ENCODE measurements at regions not wholly inside any gene's neighbourhood (a gene's known extent, or its start where the extent isn't known, plus 50 kb on each side); places are given as distances from the start of the nearest gene placed in this dataset.

DNA sequence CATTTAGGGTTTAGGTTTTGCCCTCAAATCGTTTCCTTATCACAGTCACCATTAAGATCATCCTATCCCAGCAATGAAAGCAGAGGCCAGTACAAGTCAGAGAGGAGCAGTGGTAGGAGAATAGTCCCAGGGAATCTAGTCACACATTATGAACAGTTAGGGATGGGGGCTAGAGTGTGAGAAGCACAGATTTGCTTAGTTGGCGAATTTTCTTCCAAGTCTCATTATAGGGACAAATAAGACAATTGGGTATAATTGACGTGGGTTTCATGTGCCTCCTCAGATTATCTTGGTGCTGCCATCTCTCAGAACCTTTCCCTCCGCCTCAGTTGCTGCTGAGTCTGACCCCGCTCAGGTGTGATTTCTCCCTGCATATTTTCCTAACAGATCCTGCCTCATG is 407.1 kb downstream of the SQOR start:
- H3K4me1 ChIP-seq (ENCODE audit: control insufficient read depth, insufficient read depth, low read depth, low read length) = no peaks in the 10 kb centered on the region
- WGBS = 76% methylated on average over 5 of the region's 5 CpGs
- no peak overlapping the region for H2BK15ac ChIP-seq (ENCODE audit: low read depth, poor library complexity, severe bottlenecking)

DNA sequence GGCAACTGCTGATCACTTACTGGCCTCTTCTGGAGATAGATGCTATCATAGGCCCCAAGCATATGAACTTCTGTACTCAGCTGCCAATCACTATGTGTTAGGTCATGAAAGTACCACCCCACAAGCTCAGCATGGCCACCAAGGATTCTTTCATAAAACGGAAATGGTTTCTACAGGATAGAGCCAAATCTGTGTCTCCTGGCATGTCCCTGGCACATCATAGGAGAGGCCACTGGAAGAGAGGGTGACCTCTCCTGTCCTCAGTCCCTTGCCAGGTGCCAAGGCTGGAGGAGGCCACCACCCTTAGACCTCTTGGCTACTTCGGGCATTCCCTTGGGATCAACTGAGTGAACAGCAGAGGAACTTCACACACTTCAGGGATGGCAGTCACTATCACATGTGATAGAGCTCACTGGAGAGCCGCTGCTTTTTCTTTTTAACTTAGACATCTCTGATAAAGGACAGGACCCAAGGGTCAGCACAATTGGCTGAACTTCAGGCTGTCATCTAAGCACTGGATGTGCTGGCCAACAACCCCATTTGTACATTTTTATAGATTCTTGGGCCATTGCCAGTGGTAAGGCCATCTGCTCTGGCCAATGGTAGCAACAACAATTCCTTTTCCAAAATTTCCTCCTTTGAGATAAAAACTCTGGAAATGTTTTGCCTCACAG is 425.2 kb downstream of the SQOR start:
- Histone ChIP-seq H3K4me2 (ENCODE audit: low read length, poor library complexity, severe bottlenecking) (no peak overlapping the region), H4K8ac (ENCODE audit: low read length) (no peak overlapping the region), H3K4ac (ENCODE audit: low read depth in 1 of 2, low read length in 2 of 2) (no peak overlapping the region), H3K79me1 (replicated peaks; ENCODE audit: low read length, poor library complexity, severe bottlenecking) (no peaks in the 10 kb centered on the region), H2BK120ac (ENCODE audit: low read depth, low read length) (no peak overlapping the region), H3K14ac (ENCODE audit: low read length in 2 of 2) (no peak overlapping the region), H3K36me3 (ENCODE audit: control insufficient read depth in 1 of 2, insufficient read depth in 2 of 2, low read depth in 1 of 2, low read length in 2 of 2) (no peaks in the 10 kb centered on the region), H3K23ac (ENCODE audit: low read length in 2 of 2) (no peak overlapping the region), H2AK5ac (ENCODE audit: low read length, severe bottlenecking) (no peak overlapping the region), H2AFZ (ENCODE audit: low read depth, low read length) (no peak overlapping the region), H4K91ac (ENCODE audit: low read length) (no peak overlapping the region), H3K9ac (ENCODE audit: low read length) (no peak overlapping the region), H3K18ac (ENCODE audit: low read depth in 1 of 2, low read length in 2 of 2) (no peak overlapping the region), H3K4me1 (ENCODE audit: control insufficient read depth, insufficient read depth, low read depth, low read length) (no peaks in the 10 kb centered on the region), H2BK5ac (ENCODE audit: low read depth, low read length, poor library complexity, severe bottlenecking) (no peak overlapping the region), H3K4me3 (ENCODE audit: insufficient read depth in 1 of 2, low read depth in 1 of 2, low read length in 2 of 2) (no peak overlapping the region), H3K27me3 (ENCODE audit: control insufficient read depth in 1 of 2, insufficient read depth in 1 of 2, low read length in 2 of 2) (no peaks in the 10 kb centered on the region), H3K9me3 (ENCODE audit: control insufficient read depth, low read length) (peaks cover 7% of the 10 kb centered on the region), H2BK15ac (ENCODE audit: low read depth, poor library complexity, severe bottlenecking) (no peak overlapping the region), H3K27ac (ENCODE audit: low read length, poor library complexity, severe bottlenecking) (no peak overlapping the region), H2BK12ac (ENCODE audit: low read length in 2 of 2) (no peak overlapping the region)
- WGBS = 71% methylated on average over 3 of the region's 3 CpGs
- DNase-seq = no peak

More for the DNA sequence above, 407.1 kb downstream of the SQOR start:
- Histone ChIP-seq H2AK5ac (ENCODE audit: low read length, severe bottlenecking) (no peak overlapping the region), H2AFZ (ENCODE audit: low read depth, low read length) (no peak overlapping the region), H3K9me3 (ENCODE audit: control insufficient read depth, low read length) (peaks cover 11% of the 10 kb centered on the region), H3K4me3 (ENCODE audit: insufficient read depth in 1 of 2, low read depth in 1 of 2, low read length in 2 of 2) (no peak overlapping the region), H3K18ac (ENCODE audit: low read depth in 1 of 2, low read length in 2 of 2) (no peak overlapping the region), H3K4ac (ENCODE audit: low read depth in 1 of 2, low read length in 2 of 2) (no peak overlapping the region), H3K9ac (ENCODE audit: low read length) (no peak overlapping the region), H2BK12ac (ENCODE audit: low read length in 2 of 2) (no peak overlapping the region), H4K91ac (ENCODE audit: low read length) (no peak overlapping the region), H3K36me3 (ENCODE audit: control insufficient read depth in 1 of 2, insufficient read depth in 2 of 2, low read depth in 1 of 2, low read length in 2 of 2) (no peaks in the 10 kb centered on the region), H2BK120ac (ENCODE audit: low read depth, low read length) (no peak overlapping the region), H3K14ac (ENCODE audit: low read length in 2 of 2) (no peak overlapping the region), H3K27me3 (ENCODE audit: control insufficient read depth in 1 of 2, insufficient read depth in 1 of 2, low read length in 2 of 2) (no peaks in the 10 kb centered on the region), H3K79me1 (replicated peaks; ENCODE audit: low read length, poor library complexity, severe bottlenecking) (no peaks in the 10 kb centered on the region), H3K23ac (ENCODE audit: low read length in 2 of 2) (no peak overlapping the region), H3K4me2 (ENCODE audit: low read length, poor library complexity, severe bottlenecking) (no peak overlapping the region), H2BK5ac (ENCODE audit: low read depth, low read length, poor library complexity, severe bottlenecking) (no peak overlapping the region), H4K8ac (ENCODE audit: low read length) (no peak overlapping the region), H3K27ac (ENCODE audit: low read length, poor library complexity, severe bottlenecking) (no peak overlapping the region)
- no peak for DNase-seq

DNA sequence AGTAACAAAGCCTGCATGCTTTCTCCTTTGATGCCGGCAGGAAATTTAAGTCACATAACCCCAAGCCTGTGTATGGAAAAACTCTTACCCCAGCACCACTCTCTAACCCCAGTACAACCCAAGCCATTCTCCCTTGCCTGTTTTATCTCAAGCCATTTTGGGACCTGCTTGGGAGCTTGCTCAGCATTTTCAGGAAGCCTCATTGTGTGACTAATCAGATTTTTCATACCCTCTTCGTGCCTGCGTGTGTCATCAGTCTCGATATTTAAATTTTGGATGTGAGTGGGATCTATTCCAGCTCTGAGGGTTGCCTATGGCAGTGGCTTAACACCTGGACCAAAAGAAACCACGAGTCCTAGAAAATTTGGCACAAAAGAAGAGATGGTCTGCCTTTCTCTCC is 426.2 kb downstream of the SQOR start:
- Histone ChIP-seq H2AFZ (ENCODE audit: low read depth, low read length) (no peak overlapping the region), H2AK5ac (ENCODE audit: low read length, severe bottlenecking) (no peak overlapping the region), H3K9ac (ENCODE audit: low read length) (no peak overlapping the region), H3K23ac (ENCODE audit: low read length in 2 of 2) (no peak overlapping the region), H3K18ac (ENCODE audit: low read depth in 1 of 2, low read length in 2 of 2) (no peak overlapping the region), H3K79me1 (replicated peaks; ENCODE audit: low read length, poor library complexity, severe bottlenecking) (no peaks in the 10 kb centered on the region), H3K4me1 (ENCODE audit: control insufficient read depth, insufficient read depth, low read depth, low read length) (no peaks in the 10 kb centered on the region), H3K27me3 (ENCODE audit: control insufficient read depth in 1 of 2, insufficient read depth in 1 of 2, low read length in 2 of 2) (no peaks in the 10 kb centered on the region), H3K9me3 (ENCODE audit: control insufficient read depth, low read length) (peaks cover 7% of the 10 kb centered on the region), H2BK5ac (ENCODE audit: low read depth, low read length, poor library complexity, severe bottlenecking) (no peak overlapping the region), H3K4ac (ENCODE audit: low read depth in 1 of 2, low read length in 2 of 2) (no peak overlapping the region), H3K4me2 (ENCODE audit: low read length, poor library complexity, severe bottlenecking) (no peak overlapping the region), H3K27ac (ENCODE audit: low read length, poor library complexity, severe bottlenecking) (no peak overlapping the region), H4K8ac (ENCODE audit: low read length) (no peak overlapping the region), H3K14ac (ENCODE audit: low read length in 2 of 2) (no peak overlapping the region), H4K91ac (ENCODE audit: low read length) (no peak overlapping the region), H3K4me3 (ENCODE audit: insufficient read depth in 1 of 2, low read depth in 1 of 2, low read length in 2 of 2) (no peak overlapping the region), H2BK120ac (ENCODE audit: low read depth, low read length) (no peak overlapping the region), H3K36me3 (ENCODE audit: control insufficient read depth in 1 of 2, insufficient read depth in 2 of 2, low read depth in 1 of 2, low read length in 2 of 2) (no peaks in the 10 kb centered on the region), H2BK12ac (ENCODE audit: low read length in 2 of 2) (no peak overlapping the region), H2BK15ac (ENCODE audit: low read depth, poor library complexity, severe bottlenecking) (no peak overlapping the region)
- no peak for DNase-seq
- 65% methylated on average over 5 of the region's 5 CpGs for WGBS

DNA sequence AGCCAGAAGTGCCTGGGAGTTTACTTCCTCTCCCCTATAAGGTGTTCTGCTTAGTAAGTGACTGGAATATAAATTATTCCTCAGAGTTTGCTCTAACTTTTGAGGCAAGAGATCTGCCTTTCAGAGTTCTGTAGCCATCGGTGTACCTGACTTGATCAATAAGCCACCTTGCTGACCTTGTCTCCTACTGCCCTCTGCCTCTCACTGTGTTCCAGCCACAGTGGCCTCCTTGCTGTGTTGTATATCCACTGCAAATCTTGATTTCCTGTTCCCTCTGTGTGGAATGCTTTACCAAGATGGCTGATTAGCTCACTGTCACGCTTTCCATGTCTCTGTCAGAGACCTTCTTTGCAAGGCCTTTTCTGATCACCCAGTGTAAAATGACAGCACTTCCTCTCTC is 442.4 kb downstream of the SQOR start:
- no peak overlapping the region for H2AFZ ChIP-seq (ENCODE audit: low read depth, low read length)
- no peak overlapping the region for H3K14ac ChIP-seq (ENCODE audit: low read length in 2 of 2)
- no peak overlapping the region for H3K4ac ChIP-seq (ENCODE audit: low read depth in 1 of 2, low read length in 2 of 2)
- no peaks in the 10 kb centered on the region for H3K79me1 ChIP-seq (replicated peaks; ENCODE audit: low read length, poor library complexity, severe bottlenecking)
- no peak overlapping the region for H2BK12ac ChIP-seq (ENCODE audit: low read length in 2 of 2)
- no peak overlapping the region for H2BK5ac ChIP-seq (ENCODE audit: low read depth, low read length, poor library complexity, severe bottlenecking)
- H3K36me3 ChIP-seq (ENCODE audit: control insufficient read depth in 1 of 2, insufficient read depth in 2 of 2, low read depth in 1 of 2, low read length in 2 of 2) = no peaks in the 10 kb centered on the region
- no peak overlapping the region for H3K9ac ChIP-seq (ENCODE audit: low read length)
- H3K18ac ChIP-seq (ENCODE audit: low read depth in 1 of 2, low read length in 2 of 2) = no peak overlapping the region
- H3K27ac ChIP-seq (ENCODE audit: low read length, poor library complexity, severe bottlenecking) = no peak overlapping the region
- H4K8ac ChIP-seq (ENCODE audit: low read length) = no peak overlapping the region
- H3K9me3 ChIP-seq (ENCODE audit: control insufficient read depth, low read length) = no peaks in the 10 kb centered on the region
- H2BK120ac ChIP-seq (ENCODE audit: low read depth, low read length) = no peak overlapping the region
- no peak overlapping the region for H4K91ac ChIP-seq (ENCODE audit: low read length)
- no peaks in the 10 kb centered on the region for H3K27me3 ChIP-seq (ENCODE audit: control insufficient read depth in 1 of 2, insufficient read depth in 1 of 2, low read length in 2 of 2)
- H3K4me3 ChIP-seq (ENCODE audit: insufficient read depth in 1 of 2, low read depth in 1 of 2, low read length in 2 of 2) = no peak overlapping the region
- H2BK15ac ChIP-seq (ENCODE audit: low read depth, poor library complexity, severe bottlenecking) = no peak overlapping the region
- no peak overlapping the region for H3K23ac ChIP-seq (ENCODE audit: low read length in 2 of 2)
- no peak overlapping the region for H3K4me2 ChIP-seq (ENCODE audit: low read length, poor library complexity, severe bottlenecking)
- no peak overlapping the region for H2AK5ac ChIP-seq (ENCODE audit: low read length, severe bottlenecking)
- 91% methylated on average over 2 of the region's 2 CpGs for WGBS
- no peaks in the 10 kb centered on the region for H3K4me1 ChIP-seq (ENCODE audit: control insufficient read depth, insufficient read depth, low read depth, low read length)
- no peak for DNase-seq
